ENCODE measurements at regions not wholly inside any gene's neighbourhood (a gene's known extent, or its start where the extent isn't known, plus 50 kb on each side); places are given as distances from the start of the nearest gene placed in this dataset.

DNA sequence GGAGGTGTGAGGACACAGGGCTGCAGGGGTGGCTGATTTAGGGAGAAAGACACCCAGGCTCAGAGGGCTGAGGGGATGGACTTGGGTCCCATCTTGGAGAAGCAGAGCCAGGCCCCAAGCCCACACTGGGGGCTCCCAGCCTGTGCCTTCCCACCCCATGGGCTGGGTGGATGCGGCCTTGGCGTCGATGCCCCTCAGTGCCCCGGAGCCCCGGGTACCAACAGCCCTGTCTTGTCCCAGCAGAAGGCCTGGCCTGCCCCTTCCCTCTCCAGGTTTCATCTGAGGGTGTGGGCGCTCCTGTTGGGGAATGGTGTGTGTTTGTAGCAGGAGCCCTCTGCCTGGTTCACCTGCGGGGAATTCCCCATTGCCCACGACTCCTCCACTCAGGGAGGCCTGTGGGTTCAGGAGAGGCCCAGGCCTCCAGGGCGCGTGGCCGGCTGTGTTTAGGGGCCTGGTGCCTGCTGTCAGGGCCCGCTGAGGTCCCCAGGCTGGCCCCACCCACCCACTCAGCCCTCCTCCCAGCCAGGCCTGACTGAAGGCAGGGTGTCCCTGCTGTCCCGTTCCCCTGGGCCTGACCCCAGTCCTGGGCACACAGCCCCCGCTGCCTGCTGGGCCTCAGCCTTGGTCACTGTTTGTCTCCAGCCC, 51.1 kb upstream of the BEGAIN start:
- Histone ChIP-seq H3K79me1 (ENCODE audit: low read length) (no peaks in the 10 kb centered on the region), H3K27ac (ENCODE audit: low read depth, low read length) (no peak overlapping the region), H3K4me3 (ENCODE audit: low read depth, low read length) (no peak overlapping the region), H3K4me1 (ENCODE audit: control insufficient read depth in 1 of 2, insufficient read depth in 2 of 2, low read length in 2 of 2) (no peaks in the 10 kb centered on the region), H4K8ac (ENCODE audit: low read depth, low read length) (no peak overlapping the region), H2AFZ (ENCODE audit: insufficient read depth, low read length, poor library complexity) (no peak overlapping the region), H3K9ac (ENCODE audit: low read length) (no peak overlapping the region), H2BK12ac (ENCODE audit: low read length) (no peak overlapping the region), H4K12ac (ENCODE audit: low read depth, low read length) (no peak overlapping the region), H3K18ac (ENCODE audit: low read length) (no peak overlapping the region), H3K27me3 (ENCODE audit: insufficient read depth, low read length) (no peaks in the 10 kb centered on the region), H3K14ac (ENCODE audit: low read length) (no peak overlapping the region), H3K23ac (ENCODE audit: low read length) (no peak overlapping the region), H3K4me2 (ENCODE audit: low read length) (no peak overlapping the region), H3K79me2 (ENCODE audit: control insufficient read depth, insufficient read depth, low read length, poor library complexity) (no peaks in the 10 kb centered on the region), H2AK5ac (ENCODE audit: low read length) (no peak overlapping the region), H4K91ac (ENCODE audit: low read depth, low read length) (no peak overlapping the region), H2BK5ac (ENCODE audit: low read depth, low read length, poor library complexity) (no peak overlapping the region), H3K36me3 (ENCODE audit: control insufficient read depth in 1 of 2, insufficient read depth in 2 of 2, low read length in 2 of 2) (no peaks in the 10 kb centered on the region), H2BK120ac (ENCODE audit: insufficient read depth, low read length, poor library complexity) (no peak overlapping the region), H3K9me3 (ENCODE audit: insufficient read depth, low read depth, low read length) (no peaks in the 10 kb centered on the region), H3K4ac (ENCODE audit: low read depth, low read length) (no peak overlapping the region)
- WGBS (ENCODE audit: extremely low coverage, insufficient coverage, insufficient read length), result no CpG with 5 or more reads among the region's 14 CpGs
- no peak for DNase-seq

DNA sequence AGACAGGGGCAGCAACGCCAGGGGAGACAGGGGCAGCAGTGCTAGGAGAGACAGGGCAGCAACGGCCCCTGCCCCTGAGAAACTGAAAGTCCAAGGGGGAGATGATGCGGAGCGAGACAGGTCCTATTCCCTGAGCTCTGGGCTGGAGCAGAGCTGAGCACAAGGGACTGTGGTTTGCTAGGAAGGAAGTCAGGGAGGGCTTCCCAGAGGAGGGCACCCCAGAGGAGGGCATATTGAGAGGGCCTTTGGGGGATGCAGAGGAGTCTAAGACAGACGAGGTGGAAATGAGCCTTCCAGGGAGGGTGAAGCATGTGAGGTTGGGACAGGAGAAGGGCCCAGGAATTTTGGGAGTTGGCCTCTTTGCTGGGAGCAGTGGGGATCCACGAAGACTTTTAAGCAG, 52.1 kb upstream of the BEGAIN start:
- H2BK5ac ChIP-seq (ENCODE audit: low read depth, low read length, poor library complexity), result no peak overlapping the region

DNA sequence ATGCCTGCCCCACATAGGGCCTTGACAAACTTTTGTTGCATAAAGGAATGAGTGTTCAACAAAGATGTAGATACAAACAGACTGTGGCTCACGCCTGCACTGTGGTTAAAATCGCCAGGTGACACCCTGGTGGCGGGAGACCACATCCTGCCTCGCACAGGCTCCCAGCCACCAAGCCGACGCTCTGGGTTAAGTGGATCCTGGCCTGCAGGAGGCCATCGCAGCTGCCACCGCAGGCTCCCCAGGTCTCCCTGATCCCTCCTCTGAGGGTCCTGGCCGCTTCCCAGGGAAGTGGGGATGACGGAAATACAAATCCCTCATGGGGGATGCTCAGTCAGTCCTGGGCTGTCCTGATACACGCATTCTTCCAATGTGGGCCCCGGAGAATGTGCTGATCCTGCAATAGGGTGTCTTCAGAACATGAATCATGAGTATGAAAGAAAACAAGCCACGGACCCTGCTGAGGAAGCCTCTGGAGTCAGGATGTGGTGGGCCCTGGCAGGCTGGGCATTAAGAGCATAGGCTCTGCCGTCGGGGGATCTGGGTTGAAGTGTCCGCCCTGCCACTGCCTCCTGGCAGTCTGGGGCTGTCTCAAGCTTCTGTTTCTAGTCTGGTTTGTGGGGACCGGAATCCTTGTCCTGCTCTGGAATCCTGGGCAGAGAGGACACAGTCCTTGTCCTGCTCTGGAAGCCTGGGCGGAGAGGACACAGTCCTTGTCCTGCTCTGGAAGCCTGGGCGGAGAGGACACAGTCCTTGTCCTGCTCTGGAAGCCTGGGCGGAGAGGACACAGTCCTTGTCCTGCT, 53.5 kb upstream of the BEGAIN start:
- DNase-seq, result no peak
- no peak overlapping the region for H2AFZ ChIP-seq (ENCODE audit: insufficient read depth, low read length, poor library complexity)
- no peak overlapping the region for H3K27ac ChIP-seq (ENCODE audit: low read depth, low read length)
- no peak overlapping the region for H2AK5ac ChIP-seq (ENCODE audit: low read length)
- H3K23ac ChIP-seq (ENCODE audit: low read length), result no peak overlapping the region
- no peak overlapping the region for H3K18ac ChIP-seq (ENCODE audit: low read length)
- WGBS (ENCODE audit: extremely low coverage, insufficient coverage, insufficient read length), result no CpG with 5 or more reads among the region's 20 CpGs
- peaks cover 0 to 2% of the 10 kb centered on the region in 2 experiments for H3K4me1 ChIP-seq (ENCODE audit: control insufficient read depth in 1 of 2, insufficient read depth in 2 of 2, low read length in 2 of 2)
- no peak overlapping the region for H2BK12ac ChIP-seq (ENCODE audit: low read length)
- H3K79me1 ChIP-seq (ENCODE audit: low read length), result no peaks in the 10 kb centered on the region
- H2BK120ac ChIP-seq (ENCODE audit: insufficient read depth, low read length, poor library complexity), result no peak overlapping the region
- H3K9ac ChIP-seq (ENCODE audit: low read length), result no peak overlapping the region
- no peak overlapping the region for H3K4ac ChIP-seq (ENCODE audit: low read depth, low read length)
- H3K79me2 ChIP-seq (ENCODE audit: control insufficient read depth, insufficient read depth, low read length, poor library complexity), result no peaks in the 10 kb centered on the region
- no peak overlapping the region for H4K12ac ChIP-seq (ENCODE audit: low read depth, low read length)
- no peak overlapping the region for H3K4me3 ChIP-seq (ENCODE audit: low read depth, low read length)
- no peak overlapping the region for H4K91ac ChIP-seq (ENCODE audit: low read depth, low read length)
- no peak overlapping the region for H3K14ac ChIP-seq (ENCODE audit: low read length)
- H2BK5ac ChIP-seq (ENCODE audit: low read depth, low read length, poor library complexity), result no peak overlapping the region
- no peaks in the 10 kb centered on the region for H3K27me3 ChIP-seq (ENCODE audit: insufficient read depth, low read length)
- H4K8ac ChIP-seq (ENCODE audit: low read depth, low read length), result no peak overlapping the region
- H3K4me2 ChIP-seq (ENCODE audit: low read length), result no peak overlapping the region
- no peaks in the 10 kb centered on the region for H3K36me3 ChIP-seq (ENCODE audit: control insufficient read depth in 1 of 2, insufficient read depth in 2 of 2, low read length in 2 of 2)
- no peaks in the 10 kb centered on the region for H3K9me3 ChIP-seq (ENCODE audit: insufficient read depth, low read depth, low read length)

More for the DNA sequence above, 52.1 kb upstream of the BEGAIN start:
- Histone ChIP-seq H4K12ac (ENCODE audit: low read depth, low read length) (no peak overlapping the region), H3K36me3 (ENCODE audit: control insufficient read depth in 1 of 2, insufficient read depth in 2 of 2, low read length in 2 of 2) (no peaks in the 10 kb centered on the region), H3K14ac (ENCODE audit: low read length) (no peak overlapping the region), H3K79me2 (ENCODE audit: control insufficient read depth, insufficient read depth, low read length, poor library complexity) (no peaks in the 10 kb centered on the region), H3K18ac (ENCODE audit: low read length) (no peak overlapping the region), H3K23ac (ENCODE audit: low read length) (no peak overlapping the region), H2AK5ac (ENCODE audit: low read length) (no peak overlapping the region), H3K27me3 (ENCODE audit: insufficient read depth, low read length) (no peaks in the 10 kb centered on the region), H2BK12ac (ENCODE audit: low read length) (no peak overlapping the region), H3K4ac (ENCODE audit: low read depth, low read length) (no peak overlapping the region), H2BK120ac (ENCODE audit: insufficient read depth, low read length, poor library complexity) (no peak overlapping the region), H2AFZ (ENCODE audit: insufficient read depth, low read length, poor library complexity) (no peak overlapping the region), H3K4me3 (ENCODE audit: low read depth, low read length) (no peak overlapping the region), H3K27ac (ENCODE audit: low read depth, low read length) (no peak overlapping the region), H3K9me3 (ENCODE audit: insufficient read depth, low read depth, low read length) (no peaks in the 10 kb centered on the region), H4K8ac (ENCODE audit: low read depth, low read length) (no peak overlapping the region), H4K91ac (ENCODE audit: low read depth, low read length) (no peak overlapping the region), H3K79me1 (ENCODE audit: low read length) (no peaks in the 10 kb centered on the region), H3K9ac (ENCODE audit: low read length) (no peak overlapping the region), H3K4me1 (ENCODE audit: control insufficient read depth in 1 of 2, insufficient read depth in 2 of 2, low read length in 2 of 2) (no peaks in the 10 kb centered on the region), H3K4me2 (ENCODE audit: low read length) (no peak overlapping the region)
- no CpG with 5 or more reads among the region's 6 CpGs for WGBS (ENCODE audit: extremely low coverage, insufficient coverage, insufficient read length)
- DNase-seq, result no peak

DNA sequence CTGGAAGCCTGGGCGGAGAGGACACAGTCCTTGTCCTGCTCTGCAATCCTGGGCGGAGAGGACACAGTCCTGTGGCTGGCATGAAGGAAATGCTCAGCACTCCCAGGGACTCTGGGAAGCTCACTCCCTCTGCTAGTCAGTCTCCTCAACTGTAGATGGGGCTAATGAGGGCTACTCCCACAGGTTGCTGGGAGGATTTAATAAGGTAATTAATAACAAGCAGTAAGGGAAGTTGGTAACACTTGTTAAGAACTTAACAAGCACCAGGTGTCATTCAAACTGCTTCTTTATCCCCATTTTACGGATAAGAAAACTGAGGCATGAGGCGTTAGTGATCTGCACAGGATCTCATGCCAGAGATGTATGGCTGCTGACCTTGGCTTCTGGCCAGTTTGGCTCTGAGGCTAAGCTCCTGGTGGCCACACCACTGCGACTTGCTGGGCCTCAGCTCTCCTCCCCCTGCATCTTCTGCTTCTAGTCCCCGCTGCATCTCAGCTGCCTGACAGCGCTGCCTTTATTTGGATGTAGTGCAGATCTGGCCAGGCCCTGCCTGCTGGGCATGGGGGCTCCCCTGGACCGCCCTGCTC, 54.1 kb upstream of the BEGAIN start:
- no CpG with 5 or more reads among the region's 8 CpGs for WGBS (ENCODE audit: extremely low coverage, insufficient coverage, insufficient read length)
- DNase-seq, result no peak
- no peak overlapping the region for H4K91ac ChIP-seq (ENCODE audit: low read depth, low read length)
- H2BK120ac ChIP-seq (ENCODE audit: insufficient read depth, low read length, poor library complexity), result no peak overlapping the region
- H3K4me2 ChIP-seq (ENCODE audit: low read length), result no peak overlapping the region
- H3K4ac ChIP-seq (ENCODE audit: low read depth, low read length), result no peak overlapping the region
- H3K79me1 ChIP-seq (ENCODE audit: low read length), result no peaks in the 10 kb centered on the region
- no peaks in the 10 kb centered on the region for H3K27me3 ChIP-seq (ENCODE audit: insufficient read depth, low read length)
- peaks cover 0 to 2% of the 10 kb centered on the region in 2 experiments for H3K4me1 ChIP-seq (ENCODE audit: control insufficient read depth in 1 of 2, insufficient read depth in 2 of 2, low read length in 2 of 2)
- no peak overlapping the region for H3K27ac ChIP-seq (ENCODE audit: low read depth, low read length)
- H4K12ac ChIP-seq (ENCODE audit: low read depth, low read length), result no peak overlapping the region
- H3K18ac ChIP-seq (ENCODE audit: low read length), result no peak overlapping the region
- H2BK5ac ChIP-seq (ENCODE audit: low read depth, low read length, poor library complexity), result no peak overlapping the region
- H2AK5ac ChIP-seq (ENCODE audit: low read length), result no peak overlapping the region
- no peak overlapping the region for H3K14ac ChIP-seq (ENCODE audit: low read length)
- no peak overlapping the region for H2AFZ ChIP-seq (ENCODE audit: insufficient read depth, low read length, poor library complexity)
- no peak overlapping the region for H2BK12ac ChIP-seq (ENCODE audit: low read length)
- H3K23ac ChIP-seq (ENCODE audit: low read length), result no peak overlapping the region
- H3K9ac ChIP-seq (ENCODE audit: low read length), result no peak overlapping the region
- no peaks in the 10 kb centered on the region for H3K79me2 ChIP-seq (ENCODE audit: control insufficient read depth, insufficient read depth, low read length, poor library complexity)
- H3K36me3 ChIP-seq (ENCODE audit: control insufficient read depth in 1 of 2, insufficient read depth in 2 of 2, low read length in 2 of 2), result no peaks in the 10 kb centered on the region
- no peak overlapping the region for H4K8ac ChIP-seq (ENCODE audit: low read depth, low read length)
- H3K9me3 ChIP-seq (ENCODE audit: insufficient read depth, low read depth, low read length), result no peaks in the 10 kb centered on the region
- no peak overlapping the region for H3K4me3 ChIP-seq (ENCODE audit: low read depth, low read length)

Data from trophoblast cell (in vitro differentiated cells and primary cell).